ENCODE measurements at regions not wholly inside any gene's neighbourhood (a gene's known extent, or its start where the extent isn't known, plus 50 kb on each side); places are given as distances from the start of the nearest gene placed in this dataset.

DNA sequence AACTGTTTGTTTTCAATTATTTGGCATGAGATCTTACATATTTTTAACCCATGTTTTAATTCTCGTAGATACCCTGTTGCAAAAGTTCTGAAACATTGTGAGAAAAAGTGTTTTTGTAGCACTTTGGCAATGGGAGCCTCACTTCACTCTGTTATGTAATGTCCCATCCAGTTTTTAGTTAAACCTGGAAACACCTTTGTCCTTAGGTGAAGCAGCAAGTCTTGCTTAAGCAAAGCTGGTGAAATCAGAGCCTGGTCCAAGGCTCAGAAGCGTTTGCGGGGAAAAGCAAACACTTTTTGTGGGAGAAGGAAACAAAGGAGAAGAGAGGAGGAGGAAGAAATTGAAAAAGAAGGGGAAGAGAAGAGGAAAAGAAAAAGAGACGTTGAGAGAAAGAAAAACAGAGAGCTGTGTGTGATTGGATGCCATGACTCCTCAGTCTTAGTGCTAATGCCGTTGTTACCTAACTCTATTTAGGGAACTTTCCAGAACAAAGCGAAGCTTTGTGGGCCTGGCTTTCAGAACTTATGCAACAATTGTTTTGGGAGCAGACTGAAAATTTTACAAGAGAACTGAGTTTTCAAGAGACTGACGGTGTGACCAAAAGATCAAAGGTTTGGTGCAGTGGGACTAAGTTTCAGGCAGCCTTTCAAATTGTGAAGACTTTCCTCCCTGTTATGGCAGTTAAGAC is 93.1 kb downstream of the NTMT2 start (continued):
- TF ChIP-seq EP300 (IDR thresholded peaks at IDR 0.05; ENCODE audit: borderline replicate concordance in 1 of 2, low read depth in 2 of 2, low read length in 2 of 2) (no peak), CHD2 (IDR thresholded peaks at IDR 0.05; ENCODE audit: low read length) (no peak), GABPA (IDR thresholded peaks at IDR 0.05; ENCODE audit: borderline replicate concordance, insufficient read depth, low read length) (no peak)

Measured in H1 (cell line).